ENCODE measurements at regions not wholly inside any gene's neighbourhood (a gene's known extent, or its start where the extent isn't known, plus 50 kb on each side); places are given as distances from the start of the nearest gene placed in this dataset.

- H3K27ac Mint-ChIP-seq = no peak overlapping the region
- H3K36me3 Mint-ChIP-seq = no peaks in the 10 kb centered on the region
- H3K4me1 Mint-ChIP-seq = peaks cover 35% of the 10 kb centered on the region
- no peaks in the 10 kb centered on the region for H3K27me3 Mint-ChIP-seq (ENCODE audit: low read depth)
- DNase-seq (ENCODE audit: low spot score in 2 of 2, unreplicated experiment in 2 of 2) = no peak
- H3K4me3 Mint-ChIP-seq = no peak overlapping the region
- no peak for TF ChIP-seq CTCF (IDR thresholded peaks at IDR 0.05; ENCODE audit: unreplicated experiment)
- no peaks in the 10 kb centered on the region for H3K9me3 Mint-ChIP-seq
Observed at GRCh38 chr3:55333923-55334322, 153.2 kb downstream of the WNT5A start.

- Mint-ChIP-seq H3K9me3 (no peaks in the 10 kb centered on the region), H3K27ac (no peak overlapping the region), H3K4me3 (no peak overlapping the region), H3K4me1 (peaks cover 35% of the 10 kb centered on the region), H3K27me3 (ENCODE audit: low read depth) (no peaks in the 10 kb centered on the region), H3K36me3 (no peaks in the 10 kb centered on the region)
- DNase-seq (ENCODE audit: low spot score in 2 of 2, unreplicated experiment in 2 of 2) = no peak
- no peak for TF ChIP-seq CTCF (IDR thresholded peaks at IDR 0.05; ENCODE audit: unreplicated experiment)
Observed at GRCh38 chr3:55333046-55333445, 154.1 kb downstream of the WNT5A start.

- H3K36me3 Mint-ChIP-seq = no peaks in the 10 kb centered on the region
Observed at GRCh38 chr3:55332176-55332575, 154.9 kb downstream of the WNT5A start.

GRCh38 chr3:55331524-55331923, 155.6 kb downstream of the WNT5A start:
- Mint-ChIP-seq H3K36me3 (no peaks in the 10 kb centered on the region), H3K4me3 (no peak overlapping the region), H3K27ac (no peak overlapping the region), H3K27me3 (ENCODE audit: low read depth) (no peaks in the 10 kb centered on the region), H3K4me1 (peaks cover 30% of the 10 kb centered on the region), H3K9me3 (no peaks in the 10 kb centered on the region)
- no peak for DNase-seq (ENCODE audit: low spot score in 2 of 2, unreplicated experiment in 2 of 2)
- no peak for TF ChIP-seq CTCF (IDR thresholded peaks at IDR 0.05; ENCODE audit: unreplicated experiment)

More at GRCh38 chr3:55332176-55332575, 154.9 kb downstream of the WNT5A start:
- Mint-ChIP-seq H3K27me3 (ENCODE audit: low read depth) (no peaks in the 10 kb centered on the region), H3K4me1 (peaks cover 30% of the 10 kb centered on the region), H3K9me3 (no peaks in the 10 kb centered on the region), H3K4me3 (no peak overlapping the region), H3K27ac (no peak overlapping the region)
- DNase-seq (ENCODE audit: low spot score in 2 of 2, unreplicated experiment in 2 of 2) = no peak
- TF ChIP-seq CTCF (IDR thresholded peaks at IDR 0.05; ENCODE audit: unreplicated experiment) = no peak

GRCh38 chr3:55330756-55331155, 156.3 kb downstream of the WNT5A start:
- H3K4me1 Mint-ChIP-seq = peaks cover 30% of the 10 kb centered on the region

More at GRCh38 chr3:55330756-55331155, 156.3 kb downstream of the WNT5A start:
- no peaks in the 10 kb centered on the region for H3K36me3 Mint-ChIP-seq
- H3K27ac Mint-ChIP-seq = no peak overlapping the region
- H3K27me3 Mint-ChIP-seq (ENCODE audit: low read depth) = no peaks in the 10 kb centered on the region
- H3K9me3 Mint-ChIP-seq = no peaks in the 10 kb centered on the region
- no peak for DNase-seq (ENCODE audit: low spot score in 2 of 2, unreplicated experiment in 2 of 2)
- TF ChIP-seq CTCF (IDR thresholded peaks at IDR 0.05; ENCODE audit: unreplicated experiment) = no peak
- no peak overlapping the region for H3K4me3 Mint-ChIP-seq

Measured in mesothelial cell of epicardium (in vitro differentiated cells).